ENCODE measurements at regions not wholly inside any gene's neighbourhood (a gene's known extent, or its start where the extent isn't known, plus 50 kb on each side); places are given as distances from the start of the nearest gene placed in this dataset.

DNA sequence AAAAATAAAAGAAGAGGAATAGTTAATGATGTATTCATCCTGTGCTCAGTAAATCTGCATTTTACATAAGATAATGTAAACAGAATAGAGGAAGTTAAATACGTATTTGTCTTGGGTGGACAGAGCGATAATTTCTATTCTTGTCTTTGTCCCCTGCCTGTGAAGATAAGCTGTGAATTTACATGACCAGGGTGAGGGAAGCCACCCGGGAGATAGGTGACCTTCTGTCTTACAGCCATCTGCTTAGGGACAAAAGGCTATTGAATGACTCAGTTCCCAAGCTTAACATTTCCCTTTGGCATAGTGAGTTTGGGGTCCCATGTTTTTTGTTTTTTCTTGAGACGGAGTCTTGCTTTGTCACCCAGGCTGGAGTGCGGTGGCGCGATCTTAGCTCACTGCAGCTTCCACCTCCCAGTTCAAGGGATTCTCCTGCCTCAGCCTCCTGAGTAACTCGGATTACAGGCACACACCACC is 88.7 kb upstream of the KCTD7 start:
- H3K9ac ChIP-seq (replicated peaks; ENCODE audit: extremely low read depth, insufficient read depth, low read length) = no peak overlapping the region
- H3K27me3 ChIP-seq (ENCODE audit: control insufficient read depth in 2 of 2, insufficient read depth in 2 of 2, low read length in 2 of 2) = no peaks in the 10 kb centered on the region
- H3K4me2 ChIP-seq (ENCODE audit: insufficient read depth, low read length) = no peak overlapping the region
- FAIRE-seq (peak; percentile 12), DNase-seq (ENCODE audit: low read depth, low spot score) (no peak)
- ChIA-PET POLR2A (no interaction called here), CTCF (no interaction called here)
- H3K4me3 ChIP-seq (replicated peaks in 1 of 3; ENCODE audit: insufficient read depth in 1 of 3, low read depth in 1 of 3, low read length in 3 of 3) = no peak overlapping the region
- no peaks in the 10 kb centered on the region for H4K20me1 ChIP-seq (replicated peaks; ENCODE audit: control insufficient read depth, extremely low read depth, insufficient read depth, low read length)
- no peak overlapping the region for H2AFZ ChIP-seq (ENCODE audit: low read depth, low read length)
- H3K27ac ChIP-seq (ENCODE audit: insufficient read depth, low read depth, low read length) = no peak overlapping the region
- no peaks in the 10 kb centered on the region for H3K9me1 ChIP-seq (replicated peaks; ENCODE audit: control insufficient read depth, extremely low read depth, insufficient read depth, low read length)
- no peaks in the 10 kb centered on the region for H3K4me1 ChIP-seq (ENCODE audit: control insufficient read depth, extremely low read depth, insufficient read depth, low read length)
- no peak for TF ChIP-seq EZH2 (IDR thresholded peaks at IDR 0.05; ENCODE audit: borderline replicate concordance, low read depth, low read length, severe bottlenecking)
- intact Hi-C loops (cut with micrococcal nuclease) = no loop called here
- dilution Hi-C loops (cut with MboI; ENCODE audit: extremely low pct_ligation_motif_present, low sequenced_read_pairs) = no loop called here
- H3K9me3 ChIP-seq (replicated peaks; ENCODE audit: control insufficient read depth, insufficient read depth, low read length) = no peaks in the 10 kb centered on the region
- H3K36me3 ChIP-seq (ENCODE audit: control insufficient read depth in 2 of 2, extremely low read depth in 1 of 2, insufficient read depth in 2 of 2, low read length in 2 of 2) = peaks cover 0 to 12% of the 10 kb centered on the region in 2 experiments
- H3K79me2 ChIP-seq (ENCODE audit: control insufficient read depth, insufficient read depth, low read length) = no peaks in the 10 kb centered on the region
- no TSS peak for BruUV-seq (replicated peaks)

DNA sequence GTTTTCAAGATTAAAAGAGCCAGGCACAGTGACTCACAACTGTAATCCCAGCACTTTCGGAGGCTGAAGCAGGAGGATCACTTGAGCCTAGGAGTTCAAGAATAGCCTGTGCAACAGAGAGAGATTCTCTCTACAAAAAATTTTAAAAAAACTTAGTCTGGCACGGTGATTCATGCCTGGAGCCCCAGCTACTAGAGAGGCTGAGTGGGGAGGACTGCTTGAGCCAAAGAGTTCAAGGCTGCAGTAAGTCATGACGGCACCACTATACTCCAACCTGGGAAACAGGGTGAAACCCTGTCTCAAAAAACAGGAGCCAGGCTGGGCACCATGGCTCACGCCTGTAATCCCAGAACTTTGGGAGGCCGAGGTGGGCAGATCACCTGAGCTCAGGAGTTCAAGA is 86.6 kb upstream of the KCTD7 start:
- H3K9me1 ChIP-seq (replicated peaks; ENCODE audit: control insufficient read depth, extremely low read depth, insufficient read depth, low read length) = no peaks in the 10 kb centered on the region

More for the DNA sequence above, 86.6 kb upstream of the KCTD7 start:
- TF ChIP-seq POLR2A (IDR thresholded peaks at IDR 0.05; ENCODE audit: low read depth, low read length) (no peak), EZH2 (IDR thresholded peaks at IDR 0.05; ENCODE audit: borderline replicate concordance, low read depth, low read length, severe bottlenecking) (no peak), CTCF (IDR thresholded peaks at IDR 0.05; ENCODE audit: extremely low read depth in 1 of 2, insufficient read depth in 1 of 2, low read depth in 1 of 2, low read length in 2 of 2) (no peak), FOS (IDR thresholded peaks at IDR 0.05; ENCODE audit: borderline replicate concordance, insufficient read depth, low read length) (no peak), JUN (IDR thresholded peaks at IDR 0.05; ENCODE audit: borderline replicate concordance, insufficient read depth, insufficient read length, low read depth) (no peak), MYC (IDR thresholded peaks at IDR 0.05; ENCODE audit: low read depth, low read length) (no peak), POLR2AphosphoS5 (IDR thresholded peaks at IDR 0.05; ENCODE audit: insufficient read depth, low read depth, low read length) (no peak), GATA2 (IDR thresholded peaks at IDR 0.05; ENCODE audit: insufficient read depth, insufficient read length, low read depth, low read length) (no peak)
- TF ChIP-seq, protein P1, sequence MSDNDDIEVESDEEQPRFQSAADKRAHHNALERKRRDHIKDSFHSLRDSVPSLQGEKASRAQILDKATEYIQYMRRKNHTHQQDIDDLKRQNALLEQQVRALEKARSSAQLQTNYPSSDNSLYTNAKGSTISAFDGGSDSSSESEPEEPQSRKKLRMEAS (IDR thresholded peaks at IDR 0.05; ENCODE audit: insufficient read depth, insufficient read length) = no peak
- intact Hi-C loops (cut with micrococcal nuclease) (no loop called here), dilution Hi-C loops (cut with MboI; ENCODE audit: extremely low pct_ligation_motif_present, low sequenced_read_pairs) (no loop called here)
- POLR2A ChIA-PET = no interaction called here
- no peaks in the 10 kb centered on the region for H4K20me1 ChIP-seq (replicated peaks; ENCODE audit: control insufficient read depth, extremely low read depth, insufficient read depth, low read length)
- H2AFZ ChIP-seq (ENCODE audit: low read depth, low read length) = no peak overlapping the region
- H3K27ac ChIP-seq (ENCODE audit: insufficient read depth, low read depth, low read length) = no peak overlapping the region
- H3K4me1 ChIP-seq (ENCODE audit: control insufficient read depth, extremely low read depth, insufficient read depth, low read length) = no peaks in the 10 kb centered on the region
- no peaks in the 10 kb centered on the region for H3K79me2 ChIP-seq (ENCODE audit: control insufficient read depth, insufficient read depth, low read length)
- BruUV-seq (replicated peaks) = no TSS peak
- CTCF ChIA-PET = no interaction called here
- no peak overlapping the region for H3K9ac ChIP-seq (replicated peaks; ENCODE audit: extremely low read depth, insufficient read depth, low read length)
- no peaks in the 10 kb centered on the region for H3K9me3 ChIP-seq (replicated peaks; ENCODE audit: control insufficient read depth, insufficient read depth, low read length)
- H3K27me3 ChIP-seq (ENCODE audit: control insufficient read depth in 2 of 2, insufficient read depth in 2 of 2, low read length in 2 of 2) = no peaks in the 10 kb centered on the region
- no peak overlapping the region for H3K4me3 ChIP-seq (replicated peaks in 1 of 3; ENCODE audit: insufficient read depth in 1 of 3, low read depth in 1 of 3, low read length in 3 of 3)
- DNase-seq (ENCODE audit: low read depth, low spot score) (no peak), FAIRE-seq (no peak)
- no peak overlapping the region for H3K4me2 ChIP-seq (ENCODE audit: insufficient read depth, low read length)
- peaks cover 0 to 16% of the 10 kb centered on the region in 2 experiments for H3K36me3 ChIP-seq (ENCODE audit: control insufficient read depth in 2 of 2, extremely low read depth in 1 of 2, insufficient read depth in 2 of 2, low read length in 2 of 2)
